ENCODE measurements at regions not wholly inside any gene's neighbourhood (a gene's known extent, or its start where the extent isn't known, plus 50 kb on each side); places are given as distances from the start of the nearest gene placed in this dataset.

DNA sequence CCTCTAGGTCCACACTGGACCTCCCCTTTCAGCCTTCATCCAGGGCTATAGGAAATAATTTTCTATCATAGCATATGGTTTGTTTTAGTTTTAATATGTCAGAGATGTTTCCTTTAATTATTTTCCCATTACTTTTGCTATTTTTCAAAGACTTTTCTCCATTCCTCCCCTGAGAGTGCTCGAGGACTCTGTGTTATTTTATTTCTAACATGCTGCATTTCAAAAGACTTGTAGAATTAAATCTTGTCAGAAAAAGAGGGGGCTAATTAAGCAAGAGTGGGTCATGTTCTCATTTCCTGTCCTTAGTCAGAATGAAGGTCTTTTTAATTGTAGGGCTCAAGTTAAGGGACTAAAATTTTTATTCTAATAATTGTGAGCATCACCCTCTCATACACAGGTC lies 71.6 kb upstream of the CTTNBP2 start:
- H3K4me3 ChIP-seq (ENCODE audit: control insufficient read depth, low read depth, low read length), result no peak overlapping the region
- TF ChIP-seq, protein P1, sequence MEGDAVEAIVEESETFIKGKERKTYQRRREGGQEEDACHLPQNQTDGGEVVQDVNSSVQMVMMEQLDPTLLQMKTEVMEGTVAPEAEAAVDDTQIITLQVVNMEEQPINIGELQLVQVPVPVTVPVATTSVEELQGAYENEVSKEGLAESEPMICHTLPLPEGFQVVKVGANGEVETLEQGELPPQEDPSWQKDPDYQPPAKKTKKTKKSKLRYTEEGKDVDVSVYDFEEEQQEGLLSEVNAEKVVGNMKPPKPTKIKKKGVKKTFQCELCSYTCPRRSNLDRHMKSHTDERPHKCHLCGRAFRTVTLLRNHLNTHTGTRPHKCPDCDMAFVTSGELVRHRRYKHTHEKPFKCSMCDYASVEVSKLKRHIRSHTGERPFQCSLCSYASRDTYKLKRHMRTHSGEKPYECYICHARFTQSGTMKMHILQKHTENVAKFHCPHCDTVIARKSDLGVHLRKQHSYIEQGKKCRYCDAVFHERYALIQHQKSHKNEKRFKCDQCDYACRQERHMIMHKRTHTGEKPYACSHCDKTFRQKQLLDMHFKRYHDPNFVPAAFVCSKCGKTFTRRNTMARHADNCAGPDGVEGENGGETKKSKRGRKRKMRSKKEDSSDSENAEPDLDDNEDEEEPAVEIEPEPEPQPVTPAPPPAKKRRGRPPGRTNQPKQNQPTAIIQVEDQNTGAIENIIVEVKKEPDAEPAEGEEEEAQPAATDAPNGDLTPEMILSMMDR (conservative IDR thresholded peaks at IDR 0.05; ENCODE audit: control insufficient read depth, insufficient read depth, low read depth, low read length), result no peak
- no peak for DNase-seq (ENCODE audit: low read depth)

DNA sequence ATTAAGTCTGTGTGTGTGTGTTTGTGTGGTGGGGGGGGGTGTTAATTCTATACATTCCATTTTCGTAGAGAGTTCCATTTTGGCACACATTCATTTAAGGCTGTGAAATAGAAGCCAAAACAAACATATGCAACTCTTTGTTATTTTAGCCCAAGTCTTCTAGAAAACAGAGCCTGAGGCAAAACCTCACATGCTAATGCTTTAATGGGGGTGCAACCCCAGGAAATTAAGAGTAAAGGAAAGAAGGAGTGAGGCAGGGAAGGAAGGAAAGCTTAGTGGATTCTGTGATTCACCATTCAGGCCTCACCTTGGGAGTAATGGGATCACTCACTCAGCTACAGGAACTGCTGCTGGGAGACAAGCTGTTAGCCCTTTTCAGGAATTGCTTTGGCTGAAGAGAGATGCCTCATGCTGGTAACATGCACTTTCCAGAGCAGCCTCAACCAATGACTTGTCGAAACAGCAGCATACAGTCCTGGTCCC lies 73.0 kb upstream of the CTTNBP2 start:
- TF ChIP-seq, protein P1 (conservative IDR thresholded peaks at IDR 0.05; ENCODE audit: control insufficient read depth, insufficient read depth, low read depth, low read length), result no peak
- H3K4me3 ChIP-seq (ENCODE audit: control insufficient read depth, low read depth, low read length), result no peak overlapping the region
- DNase-seq (ENCODE audit: low read depth), result no peak

DNA sequence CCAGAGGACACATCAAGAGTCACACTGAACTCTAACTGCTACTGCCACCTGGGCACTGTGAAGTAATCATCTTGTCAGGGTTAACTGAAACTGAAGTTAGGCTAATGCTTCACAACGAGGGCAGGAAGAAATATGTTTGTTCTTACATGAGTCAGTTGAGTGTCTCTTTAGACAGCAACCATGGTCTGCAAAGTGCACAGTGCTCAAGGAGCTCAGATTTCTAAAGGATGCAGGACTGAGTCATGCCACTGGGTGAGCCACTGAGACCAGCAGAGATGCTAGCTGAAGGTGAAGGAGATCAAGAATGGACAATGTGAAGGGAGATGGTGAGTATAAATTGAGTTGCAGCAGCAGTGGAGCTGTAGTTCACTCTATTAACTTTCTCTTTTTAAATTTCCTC lies 76.0 kb upstream of the CTTNBP2 start:
- peak; percentile 6 for DNase-seq (ENCODE audit: low read depth)
- TF ChIP-seq, protein P1 (conservative IDR thresholded peaks at IDR 0.05; ENCODE audit: control insufficient read depth, insufficient read depth, low read depth, low read length), result no peak

DNA sequence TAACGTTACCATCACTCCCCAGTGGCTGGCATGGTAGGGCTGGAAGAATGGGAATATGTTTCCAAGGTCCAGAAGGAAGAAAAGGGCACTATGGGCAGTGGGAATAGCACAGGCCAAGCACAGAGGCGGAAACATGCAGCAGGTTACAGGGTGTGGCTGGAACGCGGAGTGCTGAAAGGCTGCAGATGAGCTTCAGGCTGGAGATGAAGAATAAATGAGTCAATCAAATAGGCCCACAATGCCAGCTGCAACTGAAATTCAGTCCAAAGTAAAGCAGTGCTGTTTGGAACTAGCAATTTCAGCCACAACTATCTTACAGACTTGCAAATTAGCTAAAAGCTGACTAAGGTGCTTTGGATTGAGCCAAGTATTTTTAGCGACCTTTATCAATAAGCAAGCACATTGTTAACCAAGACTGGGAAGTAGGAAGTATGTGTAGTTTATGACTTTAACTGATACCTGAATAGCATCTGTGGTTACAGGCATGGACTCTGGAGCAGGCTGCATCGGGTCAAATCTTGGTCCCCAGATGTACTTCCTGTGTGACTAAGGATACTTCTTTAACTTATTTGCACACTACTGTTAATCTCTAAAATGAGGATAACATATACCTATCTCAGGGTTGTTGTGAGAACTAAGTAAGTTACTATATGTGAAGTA lies 77.5 kb upstream of the CTTNBP2 start:
- H3K4me3 ChIP-seq (ENCODE audit: control insufficient read depth, low read depth, low read length), result no peak overlapping the region
- TF ChIP-seq, protein P1 (conservative IDR thresholded peaks at IDR 0.05; ENCODE audit: control insufficient read depth, insufficient read depth, low read depth, low read length), result no peak
- no peak for DNase-seq (ENCODE audit: low read depth)

More for the DNA sequence above, 76.0 kb upstream of the CTTNBP2 start:
- H3K4me3 ChIP-seq (ENCODE audit: control insufficient read depth, low read depth, low read length), result no peak overlapping the region

DNA sequence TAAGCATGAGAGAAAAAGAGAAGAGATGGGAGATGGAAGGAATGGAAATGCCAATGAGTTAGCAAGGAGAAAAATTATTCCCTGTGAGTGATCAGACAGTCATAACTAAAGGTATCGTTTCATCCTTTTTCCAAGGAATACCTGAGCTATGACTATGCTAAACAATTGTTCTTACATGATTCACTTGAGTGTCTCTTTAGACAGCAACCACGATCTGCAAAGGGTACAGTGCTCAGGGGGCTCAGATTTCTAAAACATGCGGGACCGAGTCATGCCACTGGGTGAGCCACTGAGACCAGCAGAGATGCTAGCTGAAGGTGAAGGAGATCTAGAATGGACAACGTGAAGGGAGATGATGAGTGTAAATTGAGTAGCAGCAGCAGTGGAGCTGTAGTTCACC lies 78.0 kb upstream of the CTTNBP2 start:
- H3K4me3 ChIP-seq (ENCODE audit: control insufficient read depth, low read depth, low read length), result no peak overlapping the region
- DNase-seq (ENCODE audit: low read depth), result no peak
- TF ChIP-seq, protein P1 (conservative IDR thresholded peaks at IDR 0.05; ENCODE audit: control insufficient read depth, insufficient read depth, low read depth, low read length), result no peak

DNA sequence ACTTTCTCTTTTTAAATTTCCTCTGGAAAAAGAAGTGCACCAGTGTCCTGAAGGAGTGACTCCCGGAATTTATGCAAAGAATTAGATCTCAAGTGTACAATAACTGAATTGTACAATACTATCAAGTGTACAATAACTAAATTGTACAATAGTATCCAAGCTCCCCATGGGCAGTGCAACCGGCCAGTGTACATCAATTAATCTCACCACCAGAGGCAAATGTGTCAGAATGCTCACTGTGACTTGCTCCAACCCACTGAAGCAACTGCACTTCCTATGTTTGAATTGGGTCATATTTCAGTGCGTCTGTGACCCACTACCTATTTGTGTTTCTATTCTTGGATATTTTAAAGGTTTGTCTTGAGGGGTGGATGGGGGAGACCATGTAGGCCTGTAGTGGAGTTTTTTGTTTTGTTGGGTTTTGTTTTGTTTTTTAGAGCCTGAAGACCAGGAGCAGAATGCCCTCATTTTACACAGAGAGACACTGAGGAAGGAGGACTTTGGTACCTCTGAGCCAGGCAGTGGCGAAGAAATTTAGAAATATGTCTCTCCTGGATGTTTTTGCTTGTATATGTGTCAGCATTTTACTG lies 78.5 kb upstream of the CTTNBP2 start:
- DNase-seq (ENCODE audit: low read depth), result no peak
- H3K4me3 ChIP-seq (ENCODE audit: control insufficient read depth, low read depth, low read length), result no peak overlapping the region
- TF ChIP-seq, protein P1 (conservative IDR thresholded peaks at IDR 0.05; ENCODE audit: control insufficient read depth, insufficient read depth, low read depth, low read length), result no peak

Data from fibroblast of mammary gland (primary cell).